GM12878 (cell line): ENCODE measurements at regions not wholly inside any gene's neighbourhood (a gene's known extent, or its start where the extent isn't known, plus 50 kb on each side); places are given as distances from the start of the nearest gene placed in this dataset.

Source experiments
- CTCF ChIP-seq, 3 experiments: IDR thresholded peaks in 2 of 3; conservative IDR thresholded peaks in 1 of 3; 2 replicates each; pipeline ENCODE4 v1.5.1; 2011; ENCODE audit warnings: low read depth in 3 of 3, low read length in 3 of 3, mild to moderate bottlenecking in 3 of 3, control low read depth in 2 of 3, moderate library complexity in 2 of 3, inconsistent platforms in 1 of 3, mixed read lengths in 1 of 3; ENCODE audit not compliant: control insufficient read depth in 2 of 3, insufficient read depth in 1 of 3; ENCODE audit errors: extremely low read depth in 1 of 3
- EZH2 ChIP-seq: IDR thresholded peaks from 2 replicates; pipeline ENCODE4 v1.6.1; 2012; ENCODE audit warnings: low read depth, mild to moderate bottlenecking, control low read depth, inconsistent platforms, low read length, borderline replicate concordance; ENCODE audit not compliant: control insufficient read depth
- POLR2A ChIP-seq: IDR thresholded peaks from 2 replicates; pipeline ENCODE4 v1.6.1; 2011; ENCODE audit warnings: low read depth, mild to moderate bottlenecking, low read length
- POLR2AphosphoS5 ChIP-seq: IDR thresholded peaks from 2 replicates; pipeline ENCODE4 v1.6.1; 2011; ENCODE audit warnings: mild to moderate bottlenecking, low read length, inconsistent platforms
- TARDBP ChIP-seq: IDR thresholded peaks from 2 replicates; pipeline ENCODE4 v1.6.1; 2016; ENCODE audit warnings: borderline replicate concordance
- USF1 ChIP-seq: IDR thresholded peaks from 2 replicates; pipeline ENCODE4 v1.6.1; 2011; ENCODE audit warnings: borderline replicate concordance, low read depth, mild to moderate bottlenecking, moderate library complexity, mixed read lengths, low read length; ENCODE audit not compliant: insufficient read depth; ENCODE audit errors: extremely low read length
- TF ChIP-seq, protein P1 (sequence below): fragments of 450-650 bp; IDR thresholded peaks from 2 replicates; pipeline ENCODE4 v1.6.1; 2017; ENCODE audit warnings: antibody characterized with exemption, mild to moderate bottlenecking, moderate library complexity
- TF ChIP-seq, protein P2 (sequence below): fragments of 450-650 bp; IDR thresholded peaks from 2 replicates; pipeline ENCODE4 v1.6.1; 2017; ENCODE audit warnings: mild to moderate bottlenecking

GRCh38 chr6:76552268-76552667 is 479.8 kb upstream of the IMPG1 start:
- TF ChIP-seq POLR2AphosphoS5 (no peak), EZH2 (no peak), USF1 (no peak), TARDBP (no peak), CTCF (IDR thresholded peaks at IDR 0.05 in 2 of 3, conservative IDR thresholded peaks at IDR 0.05 in 1 of 3; ENCODE audit: control insufficient read depth in 2 of 3, extremely low read depth in 1 of 3, insufficient read depth in 1 of 3, low read depth in 3 of 3, low read length in 3 of 3) (no peak), POLR2A (no peak)
- TF ChIP-seq, protein P1, sequence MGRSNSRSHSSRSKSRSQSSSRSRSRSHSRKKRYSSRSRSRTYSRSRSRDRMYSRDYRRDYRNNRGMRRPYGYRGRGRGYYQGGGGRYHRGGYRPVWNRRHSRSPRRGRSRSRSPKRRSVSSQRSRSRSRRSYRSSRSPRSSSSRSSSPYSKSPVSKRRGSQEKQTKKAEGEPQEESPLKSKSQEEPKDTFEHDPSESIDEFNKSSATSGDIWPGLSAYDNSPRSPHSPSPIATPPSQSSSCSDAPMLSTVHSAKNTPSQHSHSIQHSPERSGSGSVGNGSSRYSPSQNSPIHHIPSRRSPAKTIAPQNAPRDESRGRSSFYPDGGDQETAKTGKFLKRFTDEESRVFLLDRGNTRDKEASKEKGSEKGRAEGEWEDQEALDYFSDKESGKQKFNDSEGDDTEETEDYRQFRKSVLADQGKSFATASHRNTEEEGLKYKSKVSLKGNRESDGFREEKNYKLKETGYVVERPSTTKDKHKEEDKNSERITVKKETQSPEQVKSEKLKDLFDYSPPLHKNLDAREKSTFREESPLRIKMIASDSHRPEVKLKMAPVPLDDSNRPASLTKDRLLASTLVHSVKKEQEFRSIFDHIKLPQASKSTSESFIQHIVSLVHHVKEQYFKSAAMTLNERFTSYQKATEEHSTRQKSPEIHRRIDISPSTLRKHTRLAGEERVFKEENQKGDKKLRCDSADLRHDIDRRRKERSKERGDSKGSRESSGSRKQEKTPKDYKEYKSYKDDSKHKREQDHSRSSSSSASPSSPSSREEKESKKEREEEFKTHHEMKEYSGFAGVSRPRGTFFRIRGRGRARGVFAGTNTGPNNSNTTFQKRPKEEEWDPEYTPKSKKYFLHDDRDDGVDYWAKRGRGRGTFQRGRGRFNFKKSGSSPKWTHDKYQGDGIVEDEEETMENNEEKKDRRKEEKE, result no peak
- TF ChIP-seq, protein P2, sequence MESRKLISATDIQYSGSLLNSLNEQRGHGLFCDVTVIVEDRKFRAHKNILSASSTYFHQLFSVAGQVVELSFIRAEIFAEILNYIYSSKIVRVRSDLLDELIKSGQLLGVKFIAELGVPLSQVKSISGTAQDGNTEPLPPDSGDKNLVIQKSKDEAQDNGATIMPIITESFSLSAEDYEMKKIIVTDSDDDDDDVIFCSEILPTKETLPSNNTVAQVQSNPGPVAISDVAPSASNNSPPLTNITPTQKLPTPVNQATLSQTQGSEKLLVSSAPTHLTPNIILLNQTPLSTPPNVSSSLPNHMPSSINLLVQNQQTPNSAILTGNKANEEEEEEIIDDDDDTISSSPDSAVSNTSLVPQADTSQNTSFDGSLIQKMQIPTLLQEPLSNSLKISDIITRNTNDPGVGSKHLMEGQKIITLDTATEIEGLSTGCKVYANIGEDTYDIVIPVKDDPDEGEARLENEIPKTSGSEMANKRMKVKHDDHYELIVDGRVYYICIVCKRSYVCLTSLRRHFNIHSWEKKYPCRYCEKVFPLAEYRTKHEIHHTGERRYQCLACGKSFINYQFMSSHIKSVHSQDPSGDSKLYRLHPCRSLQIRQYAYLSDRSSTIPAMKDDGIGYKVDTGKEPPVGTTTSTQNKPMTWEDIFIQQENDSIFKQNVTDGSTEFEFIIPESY, result no peak
